Small intestine (tissue), 7 donors: ENCODE measurements at regions not wholly inside any gene's neighbourhood (a gene's known extent, or its start where the extent isn't known, plus 50 kb on each side); places are given as distances from the start of the nearest gene placed in this dataset.

Source experiments
- DNase-seq, 2 donors: peaks; one replicate each; pipeline versions ENCODE4 v3.0.0 to v3.0.0-alpha.2; 2013
- FAIRE-seq: peaks from 2 replicates; lab custom pipeline; 2012; peaks lifted over from hg19 to GRCh38; lab: Jason Lieb, UNC
- H3K27ac ChIP-seq, 3 donors: one replicate each; pipeline ENCODE4 v1.5.1; 2013; ENCODE audit warnings: low read length in 2 of 3, mild to moderate bottlenecking in 2 of 3, control low read depth in 1 of 3, inconsistent platforms in 1 of 3, low read depth in 1 of 3, moderate library complexity in 1 of 3
- H3K27me3 ChIP-seq, 3 donors: one replicate each; pipeline ENCODE4 v1.6.1; 2013; ENCODE audit warnings: low read length in 3 of 3, inconsistent platforms in 1 of 3; ENCODE audit not compliant: control insufficient read depth in 3 of 3, insufficient read depth in 3 of 3
- H3K36me3 ChIP-seq, 3 donors: one replicate each; pipeline ENCODE4 v1.6.1; 2013; ENCODE audit warnings: low read length in 3 of 3, inconsistent platforms in 1 of 3, low read depth in 1 of 3, mild to moderate bottlenecking in 1 of 3, moderate library complexity in 1 of 3; ENCODE audit not compliant: control insufficient read depth in 3 of 3, insufficient read depth in 2 of 3
- H3K4me1 ChIP-seq, 3 donors: one replicate each; pipeline ENCODE4 v1.6.1; 2013; ENCODE audit warnings: low read length in 2 of 3, inconsistent platforms in 1 of 3, low read depth in 1 of 3, mild to moderate bottlenecking in 1 of 3, moderate library complexity in 1 of 3; ENCODE audit not compliant: control insufficient read depth in 3 of 3, insufficient read depth in 2 of 3
- H3K4me3 ChIP-seq, 3 donors: one replicate each; pipeline ENCODE4 v1.5.1; 2013; ENCODE audit warnings: low read length in 3 of 3, control low read depth in 1 of 3, inconsistent platforms in 1 of 3, low read depth in 1 of 3, mild to moderate bottlenecking in 1 of 3, moderate library complexity in 1 of 3
- H3K9me3 ChIP-seq, 2 donors: one replicate each; pipeline ENCODE4 v1.6.1; 2013; ENCODE audit warnings: low read depth in 1 of 2, low read length in 1 of 2; ENCODE audit not compliant: control insufficient read depth in 2 of 2, insufficient read depth in 1 of 2
- WGBS, 3 donors: extraction: QIAGEN DNeasy Blood & Tissue Kit; methylation state at CpG; one replicate each; pipeline ENCODE4 v1.1.7; 2013; 5-methylcytosine and 5-hydroxymethylcytosine counted together
- donor health status: healthy with polysubstance abuse.
- donor health status: control.
- donor health status: control.
- donor health status: Bipolar disorder and iron deficiency.
- donor health status: healthy.

- Histone ChIP-seq H3K27ac (no peak overlapping the region), H3K4me1 (peaks cover 3 to 5% (median 4%) of the 10 kb centered on the region in 3 donors), H3K4me3 (no peak overlapping the region), H3K27me3 (no peaks in the 10 kb centered on the region), H3K36me3 (no peaks in the 10 kb centered on the region), H3K9me3 (no peaks in the 10 kb centered on the region)
- 69 to 79% (median 72%) methylated on average over 1 of the region's 1 CpG for WGBS, 3 donors
- no peak for FAIRE-seq
- no peak for DNase-seq
Observed at GRCh38 chr2:226578879-226579278, 220.7 kb downstream of the IRS1 start.

GRCh38 chr2:226578373-226578772, 221.2 kb downstream of the IRS1 start:
- FAIRE-seq (no peak), DNase-seq (no peak)
- Histone ChIP-seq H3K4me3 (no peak overlapping the region), H3K9me3 (no peaks in the 10 kb centered on the region), H3K36me3 (no peaks in the 10 kb centered on the region), H3K27ac (no peak overlapping the region), H3K4me1 (peaks cover 2 to 4% (median 3%) of the 10 kb centered on the region in 3 donors), H3K27me3 (no peaks in the 10 kb centered on the region)
- WGBS, 3 donors, result 76 to 79% (median 79%) methylated on average over 3 of the region's 3 CpGs

GRCh38 chr2:226575928-226576327, 223.7 kb downstream of the IRS1 start:
- FAIRE-seq (no peak), DNase-seq (no peak)
- H3K4me3 ChIP-seq, result no peak overlapping the region
- H3K36me3 ChIP-seq, result no peaks in the 10 kb centered on the region
- H3K4me1 ChIP-seq, result peaks cover 0 to 3% (median 2%) of the 10 kb centered on the region in 3 donors
- no peaks in the 10 kb centered on the region for H3K27me3 ChIP-seq
- no peaks in the 10 kb centered on the region for H3K9me3 ChIP-seq
- 43 to 67% (median 60%) methylated on average over 4 of the region's 4 CpGs for WGBS, 3 donors
- no peak overlapping the region for H3K27ac ChIP-seq

GRCh38 chr2:226573158-226573557, 226.5 kb downstream of the IRS1 start:
- Histone ChIP-seq H3K4me1 (peaks cover 0 to 5% (median 3%) of the 10 kb centered on the region in 3 donors), H3K9me3 (no peaks in the 10 kb centered on the region), H3K36me3 (no peaks in the 10 kb centered on the region), H3K4me3 (no peak overlapping the region), H3K27me3 (no peaks in the 10 kb centered on the region), H3K27ac (no peak overlapping the region)
- DNase-seq (no peak), FAIRE-seq (no peak)

GRCh38 chr2:226564667-226565066, 235.0 kb downstream of the IRS1 start:
- FAIRE-seq (no peak), DNase-seq (no peak)
- Histone ChIP-seq H3K27me3 (no peaks in the 10 kb centered on the region), H3K9me3 (no peaks in the 10 kb centered on the region), H3K27ac (no peak overlapping the region), H3K4me1 (peaks cover 0 to 5% (median 3%) of the 10 kb centered on the region in 3 donors), H3K4me3 (no peak overlapping the region), H3K36me3 (no peaks in the 10 kb centered on the region)
- 85 to 91% (median 86%) methylated on average over 5 of the region's 5 CpGs for WGBS, 3 donors

- peaks cover 0 to 5% (median 3%) of the 10 kb centered on the region in 3 donors for H3K4me1 ChIP-seq
- no peak overlapping the region for H3K4me3 ChIP-seq
- DNase-seq (peak; percentile 17 to 82), FAIRE-seq (no peak)
- no peaks in the 10 kb centered on the region for H3K36me3 ChIP-seq
- no peaks in the 10 kb centered on the region for H3K27me3 ChIP-seq
- WGBS, 3 donors, result 16 to 61% (median 30%) methylated on average over 1 of the region's 1 CpG
- no peak overlapping the region for H3K27ac ChIP-seq
- no peaks in the 10 kb centered on the region for H3K9me3 ChIP-seq
Observed at GRCh38 chr2:226561962-226562361, 237.7 kb downstream of the IRS1 start.

GRCh38 chr2:226560325-226560724, 239.3 kb downstream of the IRS1 start:
- no peak for DNase-seq
- no peaks in the 10 kb centered on the region for H3K36me3 ChIP-seq
- H3K27ac ChIP-seq, result no peak overlapping the region
- peaks cover 0 to 5% (median 3%) of the 10 kb centered on the region in 3 donors for H3K4me1 ChIP-seq
- FAIRE-seq, result no peak
- WGBS, 3 donors, result 83 to 86% (median 84%) methylated on average over 2 of the region's 2 CpGs
- H3K27me3 ChIP-seq, result no peaks in the 10 kb centered on the region
- H3K9me3 ChIP-seq, result no peaks in the 10 kb centered on the region
- no peak overlapping the region for H3K4me3 ChIP-seq

- H3K36me3 ChIP-seq, result no peaks in the 10 kb centered on the region
- WGBS, 3 donors, result 79 to 88% (median 85%) methylated on average over 2 of the region's 2 CpGs
- FAIRE-seq (no peak), DNase-seq (no peak)
- H3K4me3 ChIP-seq, result no peak overlapping the region
- no peaks in the 10 kb centered on the region for H3K9me3 ChIP-seq
- no peaks in the 10 kb centered on the region for H3K27me3 ChIP-seq
- peaks cover 0 to 3% (median 3%) of the 10 kb centered on the region in 3 donors for H3K4me1 ChIP-seq
- H3K27ac ChIP-seq, result no peak overlapping the region
Observed at GRCh38 chr2:226559536-226559935, 240.1 kb downstream of the IRS1 start.

- Histone ChIP-seq H3K27ac (no peak overlapping the region), H3K9me3 (no peaks in the 10 kb centered on the region), H3K4me3 (no peak overlapping the region), H3K4me1 (peaks cover 0 to 3% (median 0%) of the 10 kb centered on the region in 3 donors), H3K36me3 (no peaks in the 10 kb centered on the region), H3K27me3 (no peaks in the 10 kb centered on the region)
- DNase-seq, result no peak
- no peak for FAIRE-seq
- WGBS, 3 donors, result 77 to 87% (median 81%) methylated on average over 5 of the region's 5 CpGs
Observed at GRCh38 chr2:226558418-226558817, 241.2 kb downstream of the IRS1 start.
